ENCODE measurements at regions not wholly inside any gene's neighbourhood (a gene's known extent, or its start where the extent isn't known, plus 50 kb on each side); places are given as distances from the start of the nearest gene placed in this dataset.

GRCh38 chr10:128645486-128645885 lies 519.3 kb upstream of the MKI67 start:
- TF ChIP-seq, protein P1, sequence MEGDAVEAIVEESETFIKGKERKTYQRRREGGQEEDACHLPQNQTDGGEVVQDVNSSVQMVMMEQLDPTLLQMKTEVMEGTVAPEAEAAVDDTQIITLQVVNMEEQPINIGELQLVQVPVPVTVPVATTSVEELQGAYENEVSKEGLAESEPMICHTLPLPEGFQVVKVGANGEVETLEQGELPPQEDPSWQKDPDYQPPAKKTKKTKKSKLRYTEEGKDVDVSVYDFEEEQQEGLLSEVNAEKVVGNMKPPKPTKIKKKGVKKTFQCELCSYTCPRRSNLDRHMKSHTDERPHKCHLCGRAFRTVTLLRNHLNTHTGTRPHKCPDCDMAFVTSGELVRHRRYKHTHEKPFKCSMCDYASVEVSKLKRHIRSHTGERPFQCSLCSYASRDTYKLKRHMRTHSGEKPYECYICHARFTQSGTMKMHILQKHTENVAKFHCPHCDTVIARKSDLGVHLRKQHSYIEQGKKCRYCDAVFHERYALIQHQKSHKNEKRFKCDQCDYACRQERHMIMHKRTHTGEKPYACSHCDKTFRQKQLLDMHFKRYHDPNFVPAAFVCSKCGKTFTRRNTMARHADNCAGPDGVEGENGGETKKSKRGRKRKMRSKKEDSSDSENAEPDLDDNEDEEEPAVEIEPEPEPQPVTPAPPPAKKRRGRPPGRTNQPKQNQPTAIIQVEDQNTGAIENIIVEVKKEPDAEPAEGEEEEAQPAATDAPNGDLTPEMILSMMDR (IDR thresholded peaks at IDR 0.05): no peak
- no peak for TF ChIP-seq POLR2AphosphoS5 (IDR thresholded peaks at IDR 0.05; ENCODE audit: insufficient read depth in 1 of 2, low read depth in 1 of 2)
- no peak for TF ChIP-seq POLR2A (IDR thresholded peaks at IDR 0.05)
- no peak overlapping the region for H3K4me3 ChIP-seq
- intact Hi-C loops (cut with DNase I): no loop called here
- no peaks in the 10 kb centered on the region for H3K4me1 ChIP-seq
- H3K27ac ChIP-seq: no peak overlapping the region
- DNase-seq (ENCODE audit: extremely low spot score in 2 of 2): no peak
- H3K9me3 ChIP-seq: no peaks in the 10 kb centered on the region
- no peaks in the 10 kb centered on the region for H3K36me3 ChIP-seq
- H3K27me3 ChIP-seq: no peaks in the 10 kb centered on the region

- no peaks in the 10 kb centered on the region for H3K4me1 ChIP-seq
- intact Hi-C loops (cut with DNase I): no loop called here
- H3K27ac ChIP-seq: no peak overlapping the region
- no peaks in the 10 kb centered on the region for H3K27me3 ChIP-seq
- no peaks in the 10 kb centered on the region for H3K9me3 ChIP-seq
- H3K36me3 ChIP-seq: no peaks in the 10 kb centered on the region
- DNase-seq (ENCODE audit: extremely low spot score in 2 of 2): no peak
- TF ChIP-seq POLR2AphosphoS5 (IDR thresholded peaks at IDR 0.05; ENCODE audit: insufficient read depth in 1 of 2, low read depth in 1 of 2) (no peak), POLR2A (IDR thresholded peaks at IDR 0.05) (no peak)
- TF ChIP-seq, protein P1 (IDR thresholded peaks at IDR 0.05): no peak
- no peak overlapping the region for H3K4me3 ChIP-seq
These were observed 520.7 kb upstream of the MKI67 start for GRCh38 chr10:128646956-128647355.

DNA sequence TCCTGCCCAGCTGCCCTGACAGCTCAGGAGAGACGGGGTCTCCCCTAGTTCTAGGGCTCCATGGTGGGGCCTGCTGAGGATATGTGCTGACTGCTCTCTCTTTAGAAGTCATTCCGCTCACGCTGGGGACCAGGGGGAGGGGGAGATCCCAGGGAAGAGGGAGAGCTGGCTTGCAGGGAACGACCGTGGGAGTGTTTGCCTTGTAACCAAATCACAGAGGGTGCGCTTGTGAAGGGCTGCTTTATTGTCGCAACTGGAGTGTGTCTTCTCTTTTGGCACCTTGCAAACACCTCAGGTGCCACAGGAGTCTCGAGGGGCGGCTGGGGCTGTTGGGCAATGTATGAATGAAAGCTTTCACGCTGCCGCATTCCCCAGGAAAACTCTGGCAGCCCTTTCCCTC lies 531.3 kb upstream of the MKI67 start:
- no peak overlapping the region for H3K4me3 ChIP-seq
- no peak for DNase-seq (ENCODE audit: extremely low spot score in 2 of 2)
- H3K27ac ChIP-seq: no peak overlapping the region
- TF ChIP-seq POLR2A (IDR thresholded peaks at IDR 0.05) (no peak), POLR2AphosphoS5 (IDR thresholded peaks at IDR 0.05; ENCODE audit: insufficient read depth in 1 of 2, low read depth in 1 of 2) (no peak)
- TF ChIP-seq, protein P1 (IDR thresholded peaks at IDR 0.05): no peak
- H3K27me3 ChIP-seq: no peaks in the 10 kb centered on the region
- H3K9me3 ChIP-seq: no peaks in the 10 kb centered on the region
- intact Hi-C loops (cut with DNase I): no loop called here
- H3K4me1 ChIP-seq: no peaks in the 10 kb centered on the region
- no peaks in the 10 kb centered on the region for H3K36me3 ChIP-seq

- H3K27me3 ChIP-seq: no peaks in the 10 kb centered on the region
- TF ChIP-seq POLR2AphosphoS5 (IDR thresholded peaks at IDR 0.05; ENCODE audit: insufficient read depth in 1 of 2, low read depth in 1 of 2): no peak
- no peak for TF ChIP-seq POLR2A (IDR thresholded peaks at IDR 0.05)
- TF ChIP-seq, protein P1 (IDR thresholded peaks at IDR 0.05): no peak
- H3K4me1 ChIP-seq: no peaks in the 10 kb centered on the region
- intact Hi-C loops (cut with DNase I): no loop called here
- no peak overlapping the region for H3K27ac ChIP-seq
- H3K36me3 ChIP-seq: no peaks in the 10 kb centered on the region
- H3K4me3 ChIP-seq: no peak overlapping the region
- DNase-seq (ENCODE audit: extremely low spot score in 2 of 2): no peak
- no peaks in the 10 kb centered on the region for H3K9me3 ChIP-seq
These were observed 534.5 kb upstream of the MKI67 start for GRCh38 chr10:128660726-128661125.

DNA sequence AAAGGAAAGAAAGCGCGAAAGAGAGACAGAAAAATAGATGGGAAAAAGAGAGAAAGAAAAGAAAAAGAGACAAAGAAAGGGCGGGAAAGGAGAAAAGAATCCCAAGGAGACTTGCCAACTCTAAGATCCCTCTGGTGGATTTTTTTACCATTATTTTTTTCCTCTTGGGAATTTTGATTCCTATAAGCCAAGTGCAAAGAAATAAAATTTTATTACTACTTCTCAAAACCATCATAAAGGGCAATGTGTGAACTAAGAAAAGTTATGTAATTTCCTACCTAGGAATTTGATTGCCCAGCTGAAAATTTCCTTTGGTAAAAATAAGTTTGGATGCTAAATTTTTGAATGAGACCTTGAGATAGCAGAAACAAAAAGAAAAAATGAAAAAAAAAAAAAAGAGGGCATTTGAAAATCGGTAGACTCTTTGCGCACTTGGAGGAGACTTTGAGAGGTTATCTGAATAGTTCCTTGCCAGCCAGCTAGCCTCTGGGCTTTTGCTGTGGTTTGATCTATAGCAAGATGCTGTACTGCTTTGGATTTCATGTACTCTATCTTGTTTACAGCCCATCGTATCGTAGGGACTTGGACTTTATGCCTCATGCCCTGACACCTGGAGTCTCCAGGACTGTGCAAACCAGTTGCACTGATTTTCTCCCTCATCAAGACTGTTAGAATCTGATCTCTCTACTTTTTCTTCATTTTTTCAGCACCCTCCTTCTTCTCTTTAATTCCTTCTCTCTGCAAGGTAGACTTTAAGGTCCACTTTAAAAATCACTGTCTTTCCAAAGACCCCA lies 535.4 kb upstream of the MKI67 start:
- no peaks in the 10 kb centered on the region for H3K27me3 ChIP-seq
- DNase-seq (ENCODE audit: extremely low spot score in 2 of 2): no peak
- H3K36me3 ChIP-seq: no peaks in the 10 kb centered on the region
- intact Hi-C loops (cut with DNase I): no loop called here
- H3K9me3 ChIP-seq: no peaks in the 10 kb centered on the region
- H3K27ac ChIP-seq: no peak overlapping the region
- H3K4me1 ChIP-seq: no peaks in the 10 kb centered on the region
- TF ChIP-seq, protein P1 (IDR thresholded peaks at IDR 0.05): no peak
- TF ChIP-seq POLR2AphosphoS5 (IDR thresholded peaks at IDR 0.05; ENCODE audit: insufficient read depth in 1 of 2, low read depth in 1 of 2) (no peak), POLR2A (IDR thresholded peaks at IDR 0.05) (no peak)
- H3K4me3 ChIP-seq: no peak overlapping the region
